ENCODE measurements at regions not wholly inside any gene's neighbourhood (a gene's known extent, or its start where the extent isn't known, plus 50 kb on each side); places are given as distances from the start of the nearest gene placed in this dataset.

DNA sequence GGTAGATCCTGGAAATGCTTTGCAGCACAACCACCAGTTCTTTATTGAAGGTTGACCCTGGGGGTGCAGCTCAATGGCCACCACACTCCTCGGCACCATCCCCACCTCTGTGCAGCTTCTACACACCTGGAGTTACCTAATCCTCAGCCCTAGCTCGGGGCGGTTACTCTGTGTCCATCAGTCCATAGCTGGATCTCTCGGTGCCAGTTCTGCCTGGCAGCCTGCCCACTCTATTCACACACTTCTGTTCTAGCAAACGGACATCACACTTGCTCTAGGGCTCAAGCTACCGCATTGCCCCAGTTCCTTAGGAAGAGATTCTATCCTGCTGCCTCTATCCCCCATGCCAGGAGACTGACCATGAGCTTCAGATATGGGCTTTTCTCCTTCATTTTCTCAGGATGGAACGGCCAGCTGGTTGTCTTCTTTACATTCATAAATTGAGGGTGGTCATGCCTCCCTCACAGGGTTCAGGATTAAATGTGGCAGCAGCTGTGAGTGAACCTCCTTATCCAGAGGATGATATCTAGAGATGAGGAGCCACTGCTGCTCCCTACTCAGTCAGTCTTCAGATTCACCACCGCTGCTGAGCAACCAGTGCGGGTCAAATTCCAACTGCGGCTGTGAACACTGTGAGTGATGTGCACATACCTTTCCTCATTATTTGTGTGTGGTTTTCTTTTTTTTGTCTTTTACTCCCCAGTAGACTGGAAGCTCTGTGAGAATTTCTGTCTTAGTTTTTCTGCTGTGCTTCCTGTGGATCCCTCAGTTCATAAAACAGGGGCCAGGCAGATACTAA lies 66.9 kb upstream of the TRIB2 start:
- no peaks in the 10 kb centered on the region for H3K4me1 ChIP-seq (ENCODE audit: control insufficient read depth, extremely low read depth, insufficient read depth, low read length)
- no peaks in the 10 kb centered on the region for H3K9me3 ChIP-seq (ENCODE audit: control insufficient read depth, low read depth, low read length)
- no peaks in the 10 kb centered on the region for H4K20me1 ChIP-seq (ENCODE audit: control insufficient read depth, extremely low read depth, insufficient read depth, low read length)
- H3K36me3 ChIP-seq (ENCODE audit: control insufficient read depth in 2 of 2, extremely low read depth in 1 of 2, insufficient read depth in 2 of 2, low read length in 2 of 2), result no peaks in the 10 kb centered on the region
- no peak overlapping the region for H3K4me3 ChIP-seq (ENCODE audit: control insufficient read depth in 2 of 3, extremely low read depth in 1 of 3, insufficient read depth in 2 of 3, low read depth in 1 of 3, low read length in 3 of 3)
- TF ChIP-seq EZH2 (IDR thresholded peaks at IDR 0.05; ENCODE audit: low read length), result no peak
- TF ChIP-seq, protein P1, sequence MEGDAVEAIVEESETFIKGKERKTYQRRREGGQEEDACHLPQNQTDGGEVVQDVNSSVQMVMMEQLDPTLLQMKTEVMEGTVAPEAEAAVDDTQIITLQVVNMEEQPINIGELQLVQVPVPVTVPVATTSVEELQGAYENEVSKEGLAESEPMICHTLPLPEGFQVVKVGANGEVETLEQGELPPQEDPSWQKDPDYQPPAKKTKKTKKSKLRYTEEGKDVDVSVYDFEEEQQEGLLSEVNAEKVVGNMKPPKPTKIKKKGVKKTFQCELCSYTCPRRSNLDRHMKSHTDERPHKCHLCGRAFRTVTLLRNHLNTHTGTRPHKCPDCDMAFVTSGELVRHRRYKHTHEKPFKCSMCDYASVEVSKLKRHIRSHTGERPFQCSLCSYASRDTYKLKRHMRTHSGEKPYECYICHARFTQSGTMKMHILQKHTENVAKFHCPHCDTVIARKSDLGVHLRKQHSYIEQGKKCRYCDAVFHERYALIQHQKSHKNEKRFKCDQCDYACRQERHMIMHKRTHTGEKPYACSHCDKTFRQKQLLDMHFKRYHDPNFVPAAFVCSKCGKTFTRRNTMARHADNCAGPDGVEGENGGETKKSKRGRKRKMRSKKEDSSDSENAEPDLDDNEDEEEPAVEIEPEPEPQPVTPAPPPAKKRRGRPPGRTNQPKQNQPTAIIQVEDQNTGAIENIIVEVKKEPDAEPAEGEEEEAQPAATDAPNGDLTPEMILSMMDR (optimal IDR thresholded peaks at IDR 0.05 in 1 of 3, IDR thresholded peaks at IDR 0.05 in 1 of 3, conservative IDR thresholded peaks at IDR 0.05 in 1 of 3; ENCODE audit: extremely low read depth in 1 of 3, insufficient read depth in 2 of 3, low read length in 3 of 3), result no peak
- H3K79me2 ChIP-seq (ENCODE audit: control insufficient read depth, insufficient read depth, low read length), result no peaks in the 10 kb centered on the region
- peaks cover 17% of the 10 kb centered on the region for H3K27me3 ChIP-seq (ENCODE audit: control insufficient read depth, extremely low read depth, insufficient read depth, low read length)
- H3K9ac ChIP-seq (ENCODE audit: control insufficient read depth, extremely low read depth, insufficient read depth, low read length), result no peak overlapping the region
- dilution Hi-C loops (cut with MboI; ENCODE audit: extremely low pct_ligation_motif_present, low sequenced_read_pairs), result no loop called here
- H2AFZ ChIP-seq (ENCODE audit: control insufficient read depth, low read length), result no peak overlapping the region
- H3K4me2 ChIP-seq (ENCODE audit: control insufficient read depth, extremely low read depth, insufficient read depth, low read depth, low read length), result no peak overlapping the region
- no peak for DNase-seq (ENCODE audit: low read depth, low spot score)
- no peak overlapping the region for H3K27ac ChIP-seq (ENCODE audit: control insufficient read depth, insufficient read depth, low read length)
- H3K9me1 ChIP-seq (ENCODE audit: control insufficient read depth, extremely low read depth, insufficient read depth, low read length), result no peaks in the 10 kb centered on the region
- FAIRE-seq, result no peak

DNA sequence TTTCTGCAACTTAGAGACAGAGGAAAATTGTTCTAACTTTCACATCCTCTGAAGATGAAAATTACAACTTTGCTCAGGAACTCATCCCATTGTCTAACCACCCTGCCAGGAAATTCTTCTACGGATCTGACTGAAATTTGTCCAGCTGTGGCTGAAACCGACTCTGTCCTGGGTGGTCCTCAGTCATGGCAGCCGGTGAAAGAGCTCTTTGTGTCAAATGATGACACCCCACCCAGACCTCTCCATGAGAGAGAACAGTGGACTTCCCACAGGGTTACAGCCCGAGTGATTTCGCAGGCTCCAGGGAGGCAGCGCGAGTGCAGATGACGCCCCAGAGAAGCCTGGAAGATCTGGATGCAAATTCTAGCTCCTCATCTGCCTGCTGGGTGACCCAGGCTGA lies 65.1 kb upstream of the TRIB2 start:
- Histone ChIP-seq H2AFZ (ENCODE audit: control insufficient read depth, low read length) (no peak overlapping the region), H3K4me2 (ENCODE audit: control insufficient read depth, extremely low read depth, insufficient read depth, low read depth, low read length) (no peak overlapping the region), H3K9ac (ENCODE audit: control insufficient read depth, extremely low read depth, insufficient read depth, low read length) (no peak overlapping the region), H3K4me1 (ENCODE audit: control insufficient read depth, extremely low read depth, insufficient read depth, low read length) (no peaks in the 10 kb centered on the region), H3K4me3 (ENCODE audit: control insufficient read depth in 2 of 3, extremely low read depth in 1 of 3, insufficient read depth in 2 of 3, low read depth in 1 of 3, low read length in 3 of 3) (no peak overlapping the region), H3K27me3 (ENCODE audit: control insufficient read depth, extremely low read depth, insufficient read depth, low read length) (peaks cover 13% of the 10 kb centered on the region), H3K27ac (ENCODE audit: control insufficient read depth, insufficient read depth, low read length) (no peak overlapping the region), H3K9me1 (ENCODE audit: control insufficient read depth, extremely low read depth, insufficient read depth, low read length) (no peaks in the 10 kb centered on the region), H3K79me2 (ENCODE audit: control insufficient read depth, insufficient read depth, low read length) (no peaks in the 10 kb centered on the region), H4K20me1 (ENCODE audit: control insufficient read depth, extremely low read depth, insufficient read depth, low read length) (no peaks in the 10 kb centered on the region), H3K36me3 (ENCODE audit: control insufficient read depth in 2 of 2, extremely low read depth in 1 of 2, insufficient read depth in 2 of 2, low read length in 2 of 2) (no peaks in the 10 kb centered on the region), H3K9me3 (ENCODE audit: control insufficient read depth, low read depth, low read length) (no peaks in the 10 kb centered on the region)
- DNase-seq (ENCODE audit: low read depth, low spot score) (no peak), FAIRE-seq (no peak)
- TF ChIP-seq EZH2 (IDR thresholded peaks at IDR 0.05; ENCODE audit: low read length), result no peak
- TF ChIP-seq, protein P1 (optimal IDR thresholded peaks at IDR 0.05 in 1 of 3, IDR thresholded peaks at IDR 0.05 in 1 of 3, conservative IDR thresholded peaks at IDR 0.05 in 1 of 3; ENCODE audit: extremely low read depth in 1 of 3, insufficient read depth in 2 of 3, low read length in 3 of 3), result no peak
- dilution Hi-C loops (cut with MboI; ENCODE audit: extremely low pct_ligation_motif_present, low sequenced_read_pairs), result no loop called here
